Calu3 (cell line): ENCODE measurements at regions not wholly inside any gene's neighbourhood (a gene's known extent, or its start where the extent isn't known, plus 50 kb on each side); places are given as distances from the start of the nearest gene placed in this dataset.
"Not testable (repeated sequence)": the region's sequence is repeated elsewhere in the genome, so short reads cannot be mapped to it uniquely, and the experiment has no call there.

ENCODE experiments used
- BruUV-seq: library from RNA; stranded (reverse); fragments of 400-500 nt; replicated peaks from 2 replicates; lab custom pipeline; 2021; lab: Mats Ljungman, UMichigan
- CTCF ChIA-PET: fragments of 300-600 bp; sonication (Branson Sonifier 250); formaldehyde crosslinking; loops from one replicate; lab custom pipeline; 2022; ENCODE audit warnings: antibody characterized with exemption; lab: Charles Lee
- DNase-seq: peaks from one replicate; pipeline ENCODE4 v3.0.0; 2022
- H3K27ac Mint-ChIP-seq: one replicate; pipeline ENCODE4 v1.8.0; 2022; ENCODE audit warnings: mixed read lengths; ENCODE audit not compliant: unreplicated experiment
- H3K27me3 Mint-ChIP-seq: one replicate; pipeline ENCODE4 v1.8.0; 2022; ENCODE audit warnings: mixed read lengths; ENCODE audit not compliant: unreplicated experiment
- H3K36me3 Mint-ChIP-seq: one replicate; pipeline ENCODE4 v1.8.0; 2022; ENCODE audit warnings: mild to moderate bottlenecking, moderate library complexity, mixed read lengths; ENCODE audit not compliant: insufficient read depth, unreplicated experiment
- H3K4me1 Mint-ChIP-seq: one replicate; pipeline ENCODE4 v1.8.0; 2022; ENCODE audit warnings: mild to moderate bottlenecking, low read depth, mixed read lengths; ENCODE audit not compliant: unreplicated experiment
- H3K4me3 Mint-ChIP-seq: one replicate; pipeline ENCODE4 v1.8.0; 2022; ENCODE audit warnings: mild to moderate bottlenecking, low read depth, moderate library complexity, mixed read lengths; ENCODE audit not compliant: unreplicated experiment
- H3K9me3 Mint-ChIP-seq: one replicate; pipeline ENCODE4 v1.8.0; 2022; ENCODE audit warnings: low read depth, mixed read lengths; ENCODE audit not compliant: unreplicated experiment
- CTCF ChIP-seq: fragments of 200-600 bp; IDR thresholded peaks from one replicate; pipeline ENCODE4 v1.8.0; 2022; ENCODE audit warnings: antibody characterized with exemption; ENCODE audit not compliant: unreplicated experiment
- intact Hi-C: fragments of 100-400 bp; cut with micrococcal nuclease; formaldehyde crosslinking; loops from one replicate; pipeline ENCODE4 v1.10.0; 2022; ENCODE audit not compliant: unreplicated experiment

GRCh38 chr12:75742048-75742447 is 230.6 kb upstream of the KRR1 start:
- Mint-ChIP-seq H3K4me3 (no peak overlapping the region), H3K27me3 (no peaks in the 10 kb centered on the region), H3K27ac (no peak overlapping the region), H3K9me3 (peaks cover 3% of the 10 kb centered on the region), H3K4me1 (peaks cover 48% of the 10 kb centered on the region), H3K36me3 (no peaks in the 10 kb centered on the region)
- CTCF ChIA-PET, result no interaction called here
- intact Hi-C loops, result no loop called here
- no peak for DNase-seq
- no peak for TF ChIP-seq CTCF
- BruUV-seq, result no TSS peak

DNA sequence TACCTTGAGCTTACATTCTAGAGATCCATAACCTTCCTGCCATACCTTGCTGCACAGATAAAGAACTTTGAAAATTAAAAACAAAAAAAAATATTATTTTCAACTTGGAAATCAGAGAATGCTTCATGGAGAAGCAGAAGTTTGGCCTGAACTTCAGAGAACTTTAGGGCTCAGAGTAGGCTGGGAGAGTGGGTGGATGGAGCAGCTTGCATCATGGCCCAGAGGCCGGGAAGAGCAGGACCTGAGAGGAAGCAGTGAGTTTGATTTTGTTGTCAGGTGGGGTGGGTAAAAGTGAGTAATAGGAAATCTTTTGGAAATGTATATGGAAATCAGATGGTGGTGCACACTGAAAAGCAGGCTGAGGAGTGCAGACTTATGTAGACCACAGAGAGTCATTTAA is 228.5 kb upstream of the KRR1 start:
- no peak for TF ChIP-seq CTCF
- DNase-seq, result no peak
- intact Hi-C loops, result no loop called here
- H3K4me3 Mint-ChIP-seq, result no peak overlapping the region
- H3K27ac Mint-ChIP-seq, result no peak overlapping the region
- no TSS peak for BruUV-seq
- H3K27me3 Mint-ChIP-seq, result no peaks in the 10 kb centered on the region
- H3K4me1 Mint-ChIP-seq, result peaks cover 42% of the 10 kb centered on the region
- H3K9me3 Mint-ChIP-seq, result peaks cover 3% of the 10 kb centered on the region
- H3K36me3 Mint-ChIP-seq, result no peaks in the 10 kb centered on the region
- CTCF ChIA-PET, result interaction anchor here (1.0 kb wide), 1 partner anchor 14 kb away, joined by 4 read pairs; no protein-coding TSS in a partner anchor

GRCh38 chr12:75739098-75739497 is 227.7 kb upstream of the KRR1 start:
- Mint-ChIP-seq H3K4me1 (peaks cover 34% of the 10 kb centered on the region), H3K27ac (peak overlapping the region; percentile 40)
- DNase-seq, BruUV-seq, H3K36me3 Mint-ChIP-seq, intact Hi-C loops, H3K4me3 Mint-ChIP-seq, H3K27me3 Mint-ChIP-seq, CTCF ChIA-PET, H3K9me3 Mint-ChIP-seq: not testable (repeated sequence)

DNA sequence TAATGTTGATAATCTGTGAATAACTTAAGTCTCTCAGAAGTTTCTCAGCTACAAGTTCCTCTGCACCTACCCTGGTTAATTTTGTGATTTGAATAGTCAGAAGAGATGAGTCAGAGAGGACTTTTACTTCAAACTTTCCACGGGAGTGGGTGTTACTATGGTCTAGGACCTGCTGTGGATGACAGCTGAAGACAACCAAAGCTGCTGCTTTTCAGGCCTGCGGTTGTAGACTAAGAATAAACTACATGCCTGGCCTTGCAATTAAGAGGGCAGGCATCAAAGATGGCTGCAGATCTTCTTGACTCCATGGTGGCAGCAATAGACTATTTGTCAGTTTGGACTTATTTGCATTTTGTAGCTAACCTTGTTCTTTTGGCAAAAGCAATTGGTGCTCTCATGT is 227.1 kb upstream of the KRR1 start:
- no peaks in the 10 kb centered on the region for H3K36me3 Mint-ChIP-seq
- peaks cover 39% of the 10 kb centered on the region for H3K4me1 Mint-ChIP-seq
- peaks cover 3% of the 10 kb centered on the region for H3K9me3 Mint-ChIP-seq
- intact Hi-C loops, result no loop called here
- CTCF ChIA-PET, result interaction anchor here (0.5 kb wide), 1 partner anchor 722 kb away, joined by 5 read pairs; no protein-coding TSS in a partner anchor
- H3K4me3 Mint-ChIP-seq, result no peak overlapping the region
- TF ChIP-seq CTCF, result no peak
- no peak overlapping the region for H3K27ac Mint-ChIP-seq
- DNase-seq, result no peak
- no TSS peak for BruUV-seq
- H3K27me3 Mint-ChIP-seq, result no peaks in the 10 kb centered on the region

- CTCF ChIA-PET, result interaction anchor here (1.3 to 1.4 kb wide), 2 partner anchors 9 to 11 kb away, joined by 4 read pairs; no protein-coding TSS in a partner anchor
- no peak for TF ChIP-seq CTCF
- Mint-ChIP-seq H3K9me3 (no peaks in the 10 kb centered on the region), H3K4me3 (no peak overlapping the region), H3K27me3 (no peaks in the 10 kb centered on the region), H3K27ac (peak overlapping the region; percentile 42), H3K36me3 (no peaks in the 10 kb centered on the region), H3K4me1 (peaks cover 47% of the 10 kb centered on the region)
- intact Hi-C loops, result no loop called here
- DNase-seq, result no peak
- BruUV-seq, result no TSS peak
Observed at GRCh38 chr12:75735853-75736252, 224.4 kb upstream of the KRR1 start.
